GM23248 (cell line): ENCODE measurements at regions not wholly inside any gene's neighbourhood (a gene's known extent, or its start where the extent isn't known, plus 50 kb on each side); places are given as distances from the start of the nearest gene placed in this dataset.
"Not testable (repeated sequence)": the region's sequence is repeated elsewhere in the genome, so short reads cannot be mapped to it uniquely, and the experiment has no call there.

Experiments
- DNase-seq: peaks from one replicate; pipeline ENCODE4 v3.0.0-alpha.2; 2015
- H2AFZ ChIP-seq: fragments of 200-600 bp; sonication (generic); 2 replicates; pipeline ENCODE4 v1.6.1; 2016; ENCODE audit warnings: antibody characterized with exemption
- H3F3A ChIP-seq: fragments of 200-600 bp; sonication (generic); 2 replicates; pipeline ENCODE4 v1.6.1; 2016; ENCODE audit warnings: mild to moderate bottlenecking, antibody characterized with exemption, mixed run types; ENCODE audit not compliant: insufficient read depth
- H3K27ac ChIP-seq: fragments of 200-600 bp; sonication (generic); 2 replicates; pipeline ENCODE4 v1.5.1; 2016; ENCODE audit warnings: mild to moderate bottlenecking
- H3K27me3 ChIP-seq: fragments of 200-600 bp; sonication (generic); replicated peaks from 2 replicates; pipeline ENCODE4 v1.6.1; 2016; ENCODE audit warnings: mild to moderate bottlenecking; ENCODE audit not compliant: insufficient read depth
- H3K36me3 ChIP-seq: fragments of 200-600 bp; sonication (generic); 2 replicates; pipeline ENCODE4 v1.6.1; 2016; ENCODE audit warnings: low read depth, mild to moderate bottlenecking
- H3K4me1 ChIP-seq: fragments of 200-600 bp; sonication (generic); 2 replicates; pipeline ENCODE4 v1.6.1; 2016; ENCODE audit warnings: mild to moderate bottlenecking; ENCODE audit not compliant: insufficient read depth
- H3K4me2 ChIP-seq: fragments of 200-600 bp; sonication (generic); one replicate; pipeline ENCODE4 v1.6.1; 2016; ENCODE audit warnings: mild to moderate bottlenecking; ENCODE audit not compliant: unreplicated experiment
- H3K4me3 ChIP-seq: fragments of 200-600 bp; sonication (generic); 2 replicates; pipeline ENCODE4 v1.5.1; 2016; ENCODE audit warnings: mild to moderate bottlenecking
- H3K79me2 ChIP-seq: fragments of 200-600 bp; sonication (generic); 2 replicates; pipeline ENCODE4 v1.6.1; 2016; ENCODE audit warnings: mild to moderate bottlenecking; ENCODE audit not compliant: insufficient read depth
- H3K9ac ChIP-seq: fragments of 200-600 bp; sonication (generic); 2 replicates; pipeline ENCODE4 v1.6.1; 2016; ENCODE audit warnings: mild to moderate bottlenecking
- H3K9me2 ChIP-seq: fragments of 200-600 bp; sonication (generic); 2 replicates; pipeline ENCODE4 v1.6.1; 2016; ENCODE audit warnings: mixed run types, mild to moderate bottlenecking, moderate library complexity; ENCODE audit not compliant: insufficient read depth
- H3K9me3 ChIP-seq: fragments of 200-600 bp; sonication (generic); one replicate; pipeline ENCODE4 v1.6.1; 2017; ENCODE audit warnings: low read depth
- H4K20me1 ChIP-seq: fragments of 200-600 bp; sonication (generic); 2 replicates; pipeline ENCODE4 v1.6.0; 2016; ENCODE audit not compliant: insufficient read depth
- EZH2 ChIP-seq: fragments of 200-600 bp; sonication (generic); IDR thresholded peaks from 2 replicates; pipeline ENCODE4 v1.6.1; 2018; ENCODE audit warnings: antibody characterized with exemption, mild to moderate bottlenecking; ENCODE audit not compliant: insufficient read depth, poor library complexity, severe bottlenecking
- EZH2phosphoT487 ChIP-seq: fragments of 200-600 bp; sonication (generic); IDR thresholded peaks from 2 replicates; pipeline ENCODE4 v1.6.1; 2018; ENCODE audit warnings: antibody characterized with exemption, moderate library complexity, mild to moderate bottlenecking, low read depth; ENCODE audit not compliant: insufficient read depth
- WGBS, 2 experiments: methylation state at CpG; one replicate each; pipeline ENCODE4 v1.1.6; 2015 to 2017; ENCODE audit warnings: low lambda C conversion rate in 2 of 2, low coverage in 1 of 2; ENCODE audit errors: missing lambda C conversion rate in 2 of 2; 5-methylcytosine and 5-hydroxymethylcytosine counted together
- in situ Hi-C: fragments of 300-500 bp; cut with MboI; formaldehyde crosslinking; loops from 2 replicates; pipeline ENCODE4 v1.15.0; 2020

GRCh38 chr2:166784296-166784946 lies 103.9 kb upstream of the XIRP2 start:
- Histone ChIP-seq H3K9me2 (no peaks in the 10 kb centered on the region), H2AFZ (no peak overlapping the region), H3K4me3 (no peak overlapping the region), H3K79me2 (no peaks in the 10 kb centered on the region), H3F3A (no peaks in the 10 kb centered on the region), H3K27ac (no peak overlapping the region), H3K36me3 (no peaks in the 10 kb centered on the region), H3K9me3 (no peaks in the 10 kb centered on the region), H3K4me2 (no peak overlapping the region), H4K20me1 (no peaks in the 10 kb centered on the region), H3K4me1 (no peaks in the 10 kb centered on the region), H3K27me3 (no peaks in the 10 kb centered on the region), H3K9ac (no peak overlapping the region)
- no peak for DNase-seq
- WGBS, 2 experiments: 11 to 15% methylated on average over 7 to 8 of the region's 8 CpGs
- TF ChIP-seq EZH2: no peak
- in situ Hi-C loops: no loop called here

GRCh38 chr2:166775176-166775575 lies 113.1 kb upstream of the XIRP2 start:
- in situ Hi-C loops: no loop called here
- no peaks in the 10 kb centered on the region for H4K20me1 ChIP-seq
- no peak overlapping the region for H3K27ac ChIP-seq
- H3K4me1 ChIP-seq: no peaks in the 10 kb centered on the region
- WGBS, 2 experiments: 0 to 4% methylated on average over 1 of the region's 1 CpG
- H3K79me2 ChIP-seq: no peaks in the 10 kb centered on the region
- H3K36me3 ChIP-seq: no peaks in the 10 kb centered on the region
- H3K4me3 ChIP-seq: no peak overlapping the region
- no peak overlapping the region for H2AFZ ChIP-seq
- no peak overlapping the region for H3K4me2 ChIP-seq
- H3K9ac ChIP-seq: no peak overlapping the region
- H3K27me3 ChIP-seq: no peaks in the 10 kb centered on the region
- DNase-seq: no peak
- no peaks in the 10 kb centered on the region for H3K9me3 ChIP-seq
- no peaks in the 10 kb centered on the region for H3F3A ChIP-seq
- H3K9me2 ChIP-seq: no peaks in the 10 kb centered on the region
- TF ChIP-seq EZH2 (no peak), EZH2phosphoT487 (no peak)

- Histone ChIP-seq H3K4me1 (no peaks in the 10 kb centered on the region), H3K4me2 (no peak overlapping the region), H3K9me3 (no peaks in the 10 kb centered on the region), H2AFZ (no peak overlapping the region), H3K4me3 (no peak overlapping the region), H3F3A (no peaks in the 10 kb centered on the region), H3K27me3 (no peaks in the 10 kb centered on the region), H3K36me3 (no peaks in the 10 kb centered on the region), H4K20me1 (no peaks in the 10 kb centered on the region), H3K27ac (no peak overlapping the region), H3K79me2 (no peaks in the 10 kb centered on the region), H3K9me2 (no peaks in the 10 kb centered on the region), H3K9ac (no peak overlapping the region)
- in situ Hi-C loops: no loop called here
- no peak for DNase-seq
- 14 to 26% methylated on average over 3 of the region's 3 CpGs for WGBS, 2 experiments
- TF ChIP-seq EZH2phosphoT487: no peak
- TF ChIP-seq EZH2: no peak
Observed at GRCh38 chr2:166773308-166773949, 114.9 kb upstream of the XIRP2 start.

GRCh38 chr2:166768393-166769123 lies 119.7 kb upstream of the XIRP2 start:
- in situ Hi-C loops: no loop called here
- H3K36me3 ChIP-seq: no peaks in the 10 kb centered on the region
- DNase-seq: no peak
- H3F3A ChIP-seq: no peaks in the 10 kb centered on the region
- H3K9me3 ChIP-seq: no peaks in the 10 kb centered on the region
- no peak overlapping the region for H3K4me3 ChIP-seq
- no peak overlapping the region for H3K27ac ChIP-seq
- no peak overlapping the region for H3K9ac ChIP-seq
- no peak overlapping the region for H2AFZ ChIP-seq
- H4K20me1 ChIP-seq: no peaks in the 10 kb centered on the region
- no peaks in the 10 kb centered on the region for H3K79me2 ChIP-seq
- no peak overlapping the region for H3K4me2 ChIP-seq
- WGBS, 2 experiments: 14 to 20% methylated on average over 1 of the region's 1 CpG
- H3K9me2 ChIP-seq: no peaks in the 10 kb centered on the region
- H3K4me1 ChIP-seq: no peaks in the 10 kb centered on the region
- TF ChIP-seq EZH2phosphoT487 (no peak), EZH2 (no peak)
- H3K27me3 ChIP-seq: no peaks in the 10 kb centered on the region

- H2AFZ ChIP-seq, H3K4me3 ChIP-seq, H3K4me2 ChIP-seq, H3K79me2 ChIP-seq, DNase-seq, H3F3A ChIP-seq, H3K9me2 ChIP-seq, H3K9me3 ChIP-seq, H4K20me1 ChIP-seq, in situ Hi-C loops, H3K4me1 ChIP-seq, H3K36me3 ChIP-seq, H3K27me3 ChIP-seq, H3K9ac ChIP-seq, H3K27ac ChIP-seq: not testable (repeated sequence)
- 43% methylated on average over 13 of the region's 13 CpGs for WGBS, 2 experiments
Observed at GRCh38 chr2:166766769-166767322, 121.4 kb upstream of the XIRP2 start.
